ENCODE measurements at regions not wholly inside any gene's neighbourhood (a gene's known extent, or its start where the extent isn't known, plus 50 kb on each side); places are given as distances from the start of the nearest gene placed in this dataset.

DNA sequence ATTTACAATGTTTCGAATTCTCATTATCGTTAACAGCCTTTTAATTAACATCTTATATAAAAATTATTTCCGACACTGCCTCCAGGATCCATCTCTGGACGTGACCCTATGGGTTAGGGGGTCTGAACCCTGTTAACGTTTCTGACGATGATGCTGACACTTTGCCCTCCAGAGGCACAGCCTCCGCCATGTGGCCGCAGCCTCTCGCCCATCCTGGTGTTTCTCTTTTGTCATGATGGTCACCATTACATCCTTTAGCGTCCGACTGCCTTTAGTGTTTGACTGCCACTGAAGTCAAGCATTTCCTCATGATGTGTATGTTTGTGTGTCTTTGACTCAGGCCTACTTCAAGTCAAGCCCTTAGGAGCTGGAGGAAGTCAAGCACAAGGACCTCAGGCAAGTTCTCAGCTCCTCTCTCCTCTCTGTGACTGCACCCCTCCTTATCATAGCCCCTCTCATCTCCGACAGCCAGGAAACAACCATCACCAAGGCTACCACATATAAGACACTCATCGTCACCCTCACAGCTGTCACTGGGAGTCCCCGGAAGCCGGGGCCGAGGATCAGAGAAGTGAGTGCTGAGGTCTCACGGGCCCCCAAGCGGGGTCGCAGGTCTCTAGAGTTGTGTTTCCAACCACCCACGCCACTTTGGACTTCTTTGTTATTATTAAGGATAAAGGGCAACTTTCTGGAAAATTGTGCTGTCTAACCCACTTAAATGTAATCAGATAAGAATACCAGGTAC is 96.1 kb upstream of the PPP2R2D start:
- H3K4me1 ChIP-seq (ENCODE audit: control insufficient read depth in 5 of 5, insufficient read depth in 5 of 5, low read length in 5 of 5), result peaks cover 0 to 4% (median 0%) of the 10 kb centered on the region in 5 donors
- ATAC-seq (ENCODE audit: insufficient read depth, low FRiP score) (no peak), DNase-seq (no peak)
- no peaks in the 10 kb centered on the region for H3K27me3 ChIP-seq (ENCODE audit: control insufficient read depth in 3 of 3, insufficient read depth in 3 of 3, low read length in 2 of 3)
- peaks cover 0 to 9% (median 2%) of the 10 kb centered on the region in 4 donors for H3K9me3 ChIP-seq (ENCODE audit: control insufficient read depth in 4 of 4, insufficient read depth in 3 of 4, low read length in 3 of 4)
- no peak overlapping the region for H3K27ac ChIP-seq (ENCODE audit: low read depth in 1 of 2, low read length in 1 of 2)
- H3K9ac ChIP-seq (ENCODE audit: insufficient read depth in 1 of 2, low read length in 2 of 2), result no peak overlapping the region
- 82 to 85% methylated on average over 20 of the region's 20 CpGs for WGBS, 2 donors
- TF ChIP-seq, protein P1, sequence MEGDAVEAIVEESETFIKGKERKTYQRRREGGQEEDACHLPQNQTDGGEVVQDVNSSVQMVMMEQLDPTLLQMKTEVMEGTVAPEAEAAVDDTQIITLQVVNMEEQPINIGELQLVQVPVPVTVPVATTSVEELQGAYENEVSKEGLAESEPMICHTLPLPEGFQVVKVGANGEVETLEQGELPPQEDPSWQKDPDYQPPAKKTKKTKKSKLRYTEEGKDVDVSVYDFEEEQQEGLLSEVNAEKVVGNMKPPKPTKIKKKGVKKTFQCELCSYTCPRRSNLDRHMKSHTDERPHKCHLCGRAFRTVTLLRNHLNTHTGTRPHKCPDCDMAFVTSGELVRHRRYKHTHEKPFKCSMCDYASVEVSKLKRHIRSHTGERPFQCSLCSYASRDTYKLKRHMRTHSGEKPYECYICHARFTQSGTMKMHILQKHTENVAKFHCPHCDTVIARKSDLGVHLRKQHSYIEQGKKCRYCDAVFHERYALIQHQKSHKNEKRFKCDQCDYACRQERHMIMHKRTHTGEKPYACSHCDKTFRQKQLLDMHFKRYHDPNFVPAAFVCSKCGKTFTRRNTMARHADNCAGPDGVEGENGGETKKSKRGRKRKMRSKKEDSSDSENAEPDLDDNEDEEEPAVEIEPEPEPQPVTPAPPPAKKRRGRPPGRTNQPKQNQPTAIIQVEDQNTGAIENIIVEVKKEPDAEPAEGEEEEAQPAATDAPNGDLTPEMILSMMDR (IDR thresholded peaks at IDR 0.05; ENCODE audit: control extremely low read depth, extremely low read depth), result no peak
- no peak overlapping the region for H3K4me3 ChIP-seq
- no peaks in the 10 kb centered on the region for H3K36me3 ChIP-seq (ENCODE audit: control insufficient read depth in 4 of 4, insufficient read depth in 4 of 4, low read length in 4 of 4)

GRCh38 chr10:131805696-131806095 is 95.1 kb upstream of the PPP2R2D start:
- H3K9ac ChIP-seq (ENCODE audit: insufficient read depth in 1 of 2, low read length in 2 of 2), result no peak overlapping the region
- no peaks in the 10 kb centered on the region for H3K36me3 ChIP-seq (ENCODE audit: control insufficient read depth in 4 of 4, insufficient read depth in 4 of 4, low read length in 4 of 4)
- H3K27ac ChIP-seq (ENCODE audit: low read depth in 1 of 2, low read length in 1 of 2), result no peak overlapping the region
- H3K4me1 ChIP-seq (ENCODE audit: control insufficient read depth in 5 of 5, insufficient read depth in 5 of 5, low read length in 5 of 5), result peaks cover 0 to 4% (median 0%) of the 10 kb centered on the region in 5 donors
- TF ChIP-seq, protein P1 (IDR thresholded peaks at IDR 0.05; ENCODE audit: control extremely low read depth, extremely low read depth), result no peak
- WGBS, 2 donors, result 88 to 94% methylated on average over 4 of the region's 4 CpGs
- H3K4me3 ChIP-seq, result no peak overlapping the region
- no peaks in the 10 kb centered on the region for H3K27me3 ChIP-seq (ENCODE audit: control insufficient read depth in 3 of 3, insufficient read depth in 3 of 3, low read length in 2 of 3)
- DNase-seq (no peak), ATAC-seq (ENCODE audit: insufficient read depth, low FRiP score) (no peak)
- peaks cover 0 to 6% (median 0%) of the 10 kb centered on the region in 4 donors for H3K9me3 ChIP-seq (ENCODE audit: control insufficient read depth in 4 of 4, insufficient read depth in 3 of 4, low read length in 3 of 4)

DNA sequence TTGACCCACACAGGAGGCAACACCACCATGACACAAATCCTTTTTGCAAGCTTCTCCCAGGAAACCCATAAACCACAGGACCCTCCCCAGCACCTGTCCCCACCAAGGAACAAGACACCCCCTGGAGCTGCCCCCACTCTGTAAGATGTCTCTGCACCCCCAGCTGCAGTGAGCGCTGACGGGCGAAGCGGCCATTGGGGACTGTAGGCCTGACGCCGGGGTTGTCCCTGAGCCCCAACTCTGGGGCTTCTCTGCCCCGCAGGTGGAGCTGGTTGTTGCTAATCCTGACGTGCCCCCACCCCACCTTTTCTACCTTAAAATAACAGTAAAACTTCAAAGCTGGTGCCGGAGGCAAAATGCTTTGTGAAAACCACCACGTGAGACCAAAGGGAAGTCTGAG is 94.7 kb upstream of the PPP2R2D start:
- H3K4me3 ChIP-seq, result no peak overlapping the region
- TF ChIP-seq, protein P1 (IDR thresholded peaks at IDR 0.05; ENCODE audit: control extremely low read depth, extremely low read depth), result no peak
- no peaks in the 10 kb centered on the region for H3K36me3 ChIP-seq (ENCODE audit: control insufficient read depth in 4 of 4, insufficient read depth in 4 of 4, low read length in 4 of 4)
- peaks cover 0 to 4% (median 0%) of the 10 kb centered on the region in 5 donors for H3K4me1 ChIP-seq (ENCODE audit: control insufficient read depth in 5 of 5, insufficient read depth in 5 of 5, low read length in 5 of 5)
- no peaks in the 10 kb centered on the region for H3K27me3 ChIP-seq (ENCODE audit: control insufficient read depth in 3 of 3, insufficient read depth in 3 of 3, low read length in 2 of 3)
- no peak for ATAC-seq (ENCODE audit: insufficient read depth, low FRiP score)
- DNase-seq, result no peak
- WGBS, 2 donors, result 81% methylated on average over 10 of the region's 10 CpGs
- H3K27ac ChIP-seq (ENCODE audit: low read depth in 1 of 2, low read length in 1 of 2), result no peak overlapping the region
- peaks cover 0 to 6% (median 0%) of the 10 kb centered on the region in 4 donors for H3K9me3 ChIP-seq (ENCODE audit: control insufficient read depth in 4 of 4, insufficient read depth in 3 of 4, low read length in 3 of 4)
- no peak overlapping the region for H3K9ac ChIP-seq (ENCODE audit: insufficient read depth in 1 of 2, low read length in 2 of 2)
